Immature natural killer cell (primary cell): ENCODE measurements at regions not wholly inside any gene's neighbourhood (a gene's known extent, or its start where the extent isn't known, plus 50 kb on each side); places are given as distances from the start of the nearest gene placed in this dataset.
A peak's percentile ranks its signal among the peaks of the same experiment; 100 is the strongest.

Source experiments
- DNase-seq, 3 donors: peaks; one replicate each; pipeline ENCODE4 v3.0.0; 2022; ENCODE audit warnings: mixed read lengths in 1 of 3
- H3K27ac Mint-ChIP-seq, 6 donors: one replicate each; pipeline ENCODE4 v1.8.0; 2020; ENCODE audit warnings: mixed read lengths in 6 of 6, mild to moderate bottlenecking in 5 of 6, inconsistent platforms in 4 of 6, moderate library complexity in 3 of 6
- H3K27me3 Mint-ChIP-seq, 3 donors: one replicate each; pipeline ENCODE4 v1.8.0; 2020 to 2021; ENCODE audit warnings: low read depth in 3 of 3, mild to moderate bottlenecking in 3 of 3, mixed read lengths in 3 of 3, moderate library complexity in 3 of 3, inconsistent platforms in 1 of 3
- H3K36me3 Mint-ChIP-seq, 3 donors: one replicate each; pipeline ENCODE4 v1.8.0; 2020; ENCODE audit warnings: mixed read lengths in 3 of 3, inconsistent platforms in 2 of 3, mild to moderate bottlenecking in 2 of 3
- H3K4me1 Mint-ChIP-seq, 2 donors: one replicate each; pipeline ENCODE4 v1.8.0; 2020; ENCODE audit warnings: inconsistent platforms in 2 of 2, mild to moderate bottlenecking in 2 of 2, mixed read lengths in 2 of 2, moderate library complexity in 1 of 2
- H3K4me3 Mint-ChIP-seq, 5 donors: one replicate each; pipeline ENCODE4 v1.8.0; 2020; ENCODE audit warnings: mild to moderate bottlenecking in 5 of 5, mixed read lengths in 5 of 5, inconsistent platforms in 3 of 5, moderate library complexity in 3 of 5
- H3K9me3 Mint-ChIP-seq, 6 donors: one replicate each; pipeline ENCODE4 v1.8.0; 2020; ENCODE audit warnings: mild to moderate bottlenecking in 6 of 6, mixed read lengths in 6 of 6, inconsistent platforms in 4 of 6, moderate library complexity in 3 of 6

DNA sequence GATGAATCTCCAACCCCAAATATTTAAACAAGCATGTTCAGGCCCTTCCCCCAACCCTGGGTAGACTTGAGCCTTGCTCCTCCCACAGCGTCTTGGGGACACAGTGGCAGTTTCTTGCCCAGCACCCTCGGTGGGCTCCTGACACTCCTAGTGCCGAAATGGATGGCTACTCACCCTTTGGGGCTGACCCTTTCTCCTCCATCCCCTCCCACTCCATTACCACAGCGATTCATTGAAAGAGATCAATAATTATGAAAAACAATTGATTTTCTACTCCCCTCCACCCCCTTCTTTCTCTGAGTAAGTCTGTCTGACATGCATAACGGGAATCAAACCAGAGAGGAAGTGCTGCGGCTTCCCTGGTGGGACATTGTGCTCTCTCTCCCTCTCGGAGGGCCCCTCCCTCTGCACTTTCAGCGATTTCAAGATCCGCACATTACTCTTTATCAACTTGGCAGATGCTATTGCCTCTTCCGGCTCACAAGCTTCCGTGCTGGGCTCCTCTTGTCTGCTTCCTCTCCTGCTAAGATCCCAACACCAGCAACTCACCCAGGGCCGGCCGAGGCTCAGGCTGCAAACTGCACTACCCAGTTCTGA is 79.0 kb upstream of the PLXNA4 start:
- Mint-ChIP-seq H3K27me3 (peaks cover 0 to 6% (median 3%) of the 10 kb centered on the region in 3 donors), H3K4me3 (peak overlapping the region; percentile 80 to 91 (median 81)), H3K36me3 (no peaks in the 10 kb centered on the region), H3K27ac (peak overlapping the region; percentile 34 to 90 (median 82)), H3K4me1 (peaks cover 21 to 23% of the 10 kb centered on the region in 2 donors), H3K9me3 (no peaks in the 10 kb centered on the region)
- DNase-seq: peak; percentile 19 to 39 (median 28)

DNA sequence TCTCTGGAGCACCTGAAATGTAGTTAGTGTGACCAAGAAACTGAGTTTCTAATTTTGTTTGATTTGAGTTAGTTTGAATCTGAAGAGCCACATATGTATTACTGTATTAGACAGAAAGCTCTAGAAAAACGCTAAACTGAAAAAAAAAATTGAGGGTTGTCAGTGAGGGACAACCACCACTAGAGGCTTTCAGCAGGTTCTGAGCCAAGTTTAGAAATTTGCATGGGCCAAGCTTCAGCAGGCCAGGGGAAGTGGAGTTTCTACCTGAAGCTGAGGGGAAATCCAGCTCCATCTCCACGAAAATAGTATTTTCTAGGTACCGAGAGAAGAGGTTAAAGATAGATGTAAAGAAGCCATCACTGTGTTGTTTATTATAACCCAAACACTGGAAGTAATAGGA is 77.9 kb upstream of the PLXNA4 start:
- no peak overlapping the region for H3K27ac Mint-ChIP-seq
- H3K4me3 Mint-ChIP-seq: peak overlapping the region; percentile 15 to 62 (median 32)
- peaks cover 0 to 4% (median 3%) of the 10 kb centered on the region in 3 donors for H3K27me3 Mint-ChIP-seq
- no peaks in the 10 kb centered on the region for H3K9me3 Mint-ChIP-seq
- peaks cover 21 to 23% of the 10 kb centered on the region in 2 donors for H3K4me1 Mint-ChIP-seq
- no peak for DNase-seq
- no peaks in the 10 kb centered on the region for H3K36me3 Mint-ChIP-seq

DNA sequence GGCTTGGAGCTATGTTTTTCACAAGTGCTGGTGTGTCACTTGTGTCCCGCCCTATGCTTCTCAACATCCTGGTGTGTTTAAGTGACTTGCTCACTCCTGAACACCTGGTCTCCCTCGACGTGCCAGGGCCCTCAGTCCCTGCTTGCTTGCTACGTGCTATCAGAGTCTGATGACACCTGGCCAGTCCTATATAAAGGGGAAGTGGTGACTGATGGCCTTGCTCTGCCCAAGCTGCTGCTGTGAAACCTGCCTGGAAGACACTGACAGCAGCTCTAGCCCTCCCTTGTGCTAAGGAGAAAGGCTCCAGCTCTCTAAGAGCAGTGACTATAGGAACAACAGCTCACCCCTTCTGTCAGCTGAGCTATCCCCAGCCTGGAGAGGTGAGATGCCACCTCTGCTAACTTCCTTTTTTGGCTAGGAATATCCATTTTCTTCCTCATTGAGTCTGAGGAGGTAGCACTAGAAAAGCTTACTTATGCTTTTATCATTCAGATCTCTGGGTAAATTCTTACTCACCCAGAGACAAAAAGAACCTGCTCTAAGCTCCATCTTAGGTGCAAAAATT is 77.2 kb upstream of the PLXNA4 start:
- Mint-ChIP-seq H3K27ac (no peak overlapping the region), H3K4me3 (no peak overlapping the region), H3K4me1 (peaks cover 21 to 23% of the 10 kb centered on the region in 2 donors), H3K36me3 (no peaks in the 10 kb centered on the region), H3K27me3 (peaks cover 0 to 4% (median 3%) of the 10 kb centered on the region in 3 donors), H3K9me3 (no peaks in the 10 kb centered on the region)
- no peak for DNase-seq

DNA sequence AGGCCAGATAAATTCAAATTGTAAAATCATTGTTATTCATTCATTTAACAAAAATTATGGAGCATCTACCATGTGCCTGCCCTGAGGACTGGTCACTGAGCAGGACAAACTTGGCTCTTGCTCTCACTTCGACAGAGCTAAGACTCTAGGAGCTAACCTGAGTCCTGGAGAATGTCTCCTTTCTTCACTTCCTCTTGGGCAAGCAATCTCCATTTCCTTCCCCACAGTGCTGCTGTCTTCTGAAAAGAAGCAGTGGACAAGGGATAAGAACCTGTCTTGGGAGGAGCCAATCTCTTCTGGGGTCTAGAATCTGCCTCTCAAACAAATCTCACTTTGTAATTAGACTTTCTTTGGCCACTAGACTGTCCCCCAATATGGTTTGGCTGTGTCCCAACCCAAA is 76.2 kb upstream of the PLXNA4 start:
- no peak overlapping the region for H3K4me3 Mint-ChIP-seq
- no peak for DNase-seq
- H3K9me3 Mint-ChIP-seq: no peaks in the 10 kb centered on the region
- no peak overlapping the region for H3K27ac Mint-ChIP-seq
- H3K27me3 Mint-ChIP-seq: peaks cover 0 to 4% (median 2%) of the 10 kb centered on the region in 3 donors
- H3K4me1 Mint-ChIP-seq: peaks cover 21 to 23% of the 10 kb centered on the region in 2 donors
- H3K36me3 Mint-ChIP-seq: no peaks in the 10 kb centered on the region

DNA sequence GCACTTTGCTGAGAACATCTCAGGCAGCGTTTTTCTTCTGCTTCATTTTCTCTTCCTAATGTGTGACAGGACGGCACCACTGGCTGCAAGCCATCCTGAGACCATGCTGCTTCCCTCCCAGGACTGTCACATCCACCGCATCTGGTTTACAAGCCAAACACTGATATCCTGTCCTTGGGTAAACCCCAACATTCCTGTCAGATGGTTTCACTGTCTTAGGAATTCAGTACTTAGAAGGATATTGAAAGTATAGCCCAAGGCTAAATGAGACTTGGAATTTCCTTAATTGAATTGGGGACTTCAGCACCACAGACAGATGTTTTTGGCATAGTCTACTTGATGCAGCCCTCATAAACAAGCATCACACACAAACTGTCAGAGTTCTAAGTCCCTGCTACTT is 74.2 kb upstream of the PLXNA4 start:
- H3K36me3 Mint-ChIP-seq: no peaks in the 10 kb centered on the region
- no peak overlapping the region for H3K27ac Mint-ChIP-seq
- peaks cover 14 to 15% of the 10 kb centered on the region in 2 donors for H3K4me1 Mint-ChIP-seq
- DNase-seq: no peak
- H3K27me3 Mint-ChIP-seq: peaks cover 0 to 3% (median 2%) of the 10 kb centered on the region in 3 donors
- H3K9me3 Mint-ChIP-seq: no peaks in the 10 kb centered on the region
- no peak overlapping the region for H3K4me3 Mint-ChIP-seq

DNA sequence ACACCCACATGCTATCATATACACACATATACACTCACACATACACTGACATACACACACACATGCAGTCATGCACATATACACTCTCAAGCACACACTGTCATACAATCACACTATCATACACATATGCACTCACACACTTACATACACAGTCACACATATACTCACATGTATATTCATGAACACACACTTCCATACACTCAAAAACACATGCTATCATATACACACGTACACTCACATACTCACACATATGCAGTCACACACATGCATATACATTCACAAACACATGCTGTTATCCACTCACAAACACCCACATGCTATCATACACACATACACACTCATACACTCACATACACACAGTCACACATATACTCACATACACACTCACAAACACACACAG is 71.0 kb upstream of the PLXNA4 start:
- no peaks in the 10 kb centered on the region for H3K27me3 Mint-ChIP-seq
- no peak overlapping the region for H3K27ac Mint-ChIP-seq
- no peaks in the 10 kb centered on the region for H3K4me1 Mint-ChIP-seq
- H3K36me3 Mint-ChIP-seq: no peaks in the 10 kb centered on the region
- no peaks in the 10 kb centered on the region for H3K9me3 Mint-ChIP-seq
- DNase-seq: no peak
- no peak overlapping the region for H3K4me3 Mint-ChIP-seq

DNA sequence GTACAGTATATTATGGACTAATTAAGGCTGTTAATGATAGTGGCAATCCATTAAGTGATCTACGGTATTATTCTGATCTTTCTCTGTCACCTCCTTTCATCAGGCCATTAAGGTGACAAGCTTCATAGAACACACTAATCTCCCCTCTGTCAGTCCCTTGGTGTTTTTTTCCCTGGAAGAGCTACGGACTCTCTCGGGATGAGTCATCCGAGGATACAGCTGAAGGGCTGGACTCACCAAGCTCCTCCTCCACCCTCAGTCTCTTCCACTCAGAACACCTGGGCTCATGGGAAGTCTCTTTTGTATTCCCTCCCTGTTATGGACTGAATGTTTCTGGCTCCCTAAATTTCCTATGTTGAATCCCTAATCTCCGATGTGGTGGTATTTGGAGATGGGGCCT is 69.8 kb upstream of the PLXNA4 start:
- Mint-ChIP-seq H3K9me3 (no peaks in the 10 kb centered on the region), H3K27me3 (no peaks in the 10 kb centered on the region), H3K27ac (no peak overlapping the region), H3K4me3 (no peak overlapping the region), H3K4me1 (no peaks in the 10 kb centered on the region), H3K36me3 (no peaks in the 10 kb centered on the region)
- no peak for DNase-seq

DNA sequence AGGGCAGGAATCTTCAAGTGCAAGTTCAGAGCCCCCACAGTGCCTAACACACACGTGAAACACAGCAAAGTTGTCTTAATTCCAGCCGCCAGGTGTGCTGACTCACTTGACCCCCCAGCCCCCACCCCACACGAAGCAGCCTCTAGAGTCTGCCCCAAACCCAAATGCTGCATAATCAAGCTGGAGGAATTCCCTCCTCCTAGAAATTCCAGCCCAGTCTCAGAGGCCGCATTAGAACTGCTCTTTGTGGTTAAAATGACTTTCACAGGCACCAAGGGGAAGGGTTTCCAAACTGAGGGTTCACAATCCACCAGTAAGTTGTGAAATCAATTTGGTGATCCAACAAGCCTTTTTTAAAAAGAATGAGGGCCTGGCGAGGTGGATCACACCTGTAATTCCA is 67.0 kb upstream of the PLXNA4 start:
- no peaks in the 10 kb centered on the region for H3K9me3 Mint-ChIP-seq
- H3K4me3 Mint-ChIP-seq: no peak overlapping the region
- no peak for DNase-seq
- no peak overlapping the region for H3K27ac Mint-ChIP-seq
- no peaks in the 10 kb centered on the region for H3K36me3 Mint-ChIP-seq
- peaks cover 0 to 5% (median 3%) of the 10 kb centered on the region in 3 donors for H3K27me3 Mint-ChIP-seq
- no peaks in the 10 kb centered on the region for H3K4me1 Mint-ChIP-seq

DNA sequence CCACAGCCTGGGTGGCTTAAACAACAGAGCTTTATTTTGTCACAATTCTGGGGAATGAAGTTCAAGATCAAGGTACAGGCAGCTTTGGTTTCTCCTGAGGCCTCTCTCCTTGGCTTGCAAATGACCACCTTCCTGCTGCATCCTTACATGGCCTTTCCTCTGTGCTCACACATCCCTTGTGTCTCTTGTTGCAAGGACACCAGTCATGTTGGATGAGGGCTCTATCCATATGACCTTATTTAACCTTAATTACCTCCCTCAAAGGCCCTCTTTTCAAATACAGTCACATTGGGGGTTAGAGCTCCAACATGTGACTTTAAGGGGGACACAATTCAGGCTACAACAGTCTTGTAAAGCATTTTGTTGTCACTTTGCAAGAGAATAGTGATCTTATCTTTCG is 65.0 kb upstream of the PLXNA4 start:
- no peaks in the 10 kb centered on the region for H3K4me1 Mint-ChIP-seq
- H3K36me3 Mint-ChIP-seq: no peaks in the 10 kb centered on the region
- no peak for DNase-seq
- H3K4me3 Mint-ChIP-seq: no peak overlapping the region
- peaks cover 0 to 5% (median 3%) of the 10 kb centered on the region in 3 donors for H3K27me3 Mint-ChIP-seq
- no peak overlapping the region for H3K27ac Mint-ChIP-seq
- no peaks in the 10 kb centered on the region for H3K9me3 Mint-ChIP-seq

DNA sequence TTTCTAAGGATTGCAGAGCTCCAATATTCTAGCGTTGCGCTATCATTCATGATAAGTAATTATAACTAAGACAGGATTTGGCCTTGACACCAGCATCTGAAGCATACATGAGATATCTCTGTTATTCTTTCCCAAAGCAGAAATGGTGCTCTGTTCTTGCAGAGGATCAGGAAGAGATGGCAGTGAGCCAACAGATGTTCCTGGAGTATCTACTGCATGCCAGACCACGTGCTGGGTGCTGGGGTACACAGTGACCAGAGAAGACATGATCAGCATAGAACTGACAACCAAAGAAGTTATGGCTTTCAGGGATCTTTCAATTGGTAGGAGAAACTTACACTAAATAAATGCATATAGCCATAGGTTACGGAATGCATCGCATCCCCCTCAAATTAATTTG is 63.7 kb upstream of the PLXNA4 start:
- Mint-ChIP-seq H3K4me1 (no peaks in the 10 kb centered on the region), H3K27ac (no peak overlapping the region), H3K9me3 (no peaks in the 10 kb centered on the region), H3K27me3 (peaks cover 0 to 5% (median 3%) of the 10 kb centered on the region in 3 donors), H3K4me3 (no peak overlapping the region), H3K36me3 (no peaks in the 10 kb centered on the region)
- no peak for DNase-seq

DNA sequence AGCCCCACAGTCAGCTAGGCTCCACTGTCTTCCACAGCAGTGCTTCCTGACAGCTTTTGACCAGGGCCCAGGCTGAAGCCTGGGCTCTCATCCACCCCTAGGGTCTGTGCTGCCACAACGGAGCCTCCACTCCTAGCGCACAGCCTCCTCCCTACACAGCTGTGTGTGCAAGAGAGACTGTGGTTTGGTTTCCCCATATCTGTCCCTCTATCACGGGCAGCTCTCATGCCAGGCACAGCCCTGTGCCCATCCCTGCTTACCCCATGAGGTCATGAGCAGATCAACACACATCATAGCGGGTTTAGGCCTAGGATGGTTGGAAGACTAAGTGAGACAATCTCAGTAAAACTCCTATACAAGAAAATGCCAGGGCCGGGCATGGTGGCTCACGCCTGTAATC is 61.7 kb upstream of the PLXNA4 start:
- H3K9me3 Mint-ChIP-seq: no peaks in the 10 kb centered on the region
- H3K27ac Mint-ChIP-seq: no peak overlapping the region
- H3K27me3 Mint-ChIP-seq: peaks cover 0 to 5% (median 3%) of the 10 kb centered on the region in 3 donors
- H3K4me1 Mint-ChIP-seq: no peaks in the 10 kb centered on the region
- no peaks in the 10 kb centered on the region for H3K36me3 Mint-ChIP-seq
- no peak overlapping the region for H3K4me3 Mint-ChIP-seq
- DNase-seq: no peak

DNA sequence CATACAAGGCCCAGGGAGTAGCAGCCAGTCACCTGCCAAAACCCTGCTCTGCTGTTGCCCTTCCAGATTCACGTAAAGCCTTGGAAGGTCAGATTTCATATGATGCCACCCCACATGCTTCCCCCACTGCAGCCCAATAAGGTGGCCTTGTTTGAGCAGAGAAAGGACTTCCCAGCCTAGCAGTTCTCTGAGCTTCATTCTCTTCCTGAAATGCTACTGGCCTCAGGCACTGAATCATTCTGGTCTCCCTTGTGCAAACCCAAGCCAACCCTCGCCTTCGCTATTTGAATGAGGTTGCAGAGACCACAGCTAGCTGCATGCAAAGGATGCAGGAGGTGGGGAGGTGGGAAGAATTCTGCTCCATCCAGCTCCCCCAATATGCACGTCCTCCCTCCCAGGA is 60.3 kb upstream of the PLXNA4 start:
- no peaks in the 10 kb centered on the region for H3K4me1 Mint-ChIP-seq
- no peak for DNase-seq
- no peaks in the 10 kb centered on the region for H3K9me3 Mint-ChIP-seq
- peaks cover 0 to 5% (median 4%) of the 10 kb centered on the region in 3 donors for H3K27me3 Mint-ChIP-seq
- H3K27ac Mint-ChIP-seq: no peak overlapping the region
- H3K4me3 Mint-ChIP-seq: no peak overlapping the region
- no peaks in the 10 kb centered on the region for H3K36me3 Mint-ChIP-seq

DNA sequence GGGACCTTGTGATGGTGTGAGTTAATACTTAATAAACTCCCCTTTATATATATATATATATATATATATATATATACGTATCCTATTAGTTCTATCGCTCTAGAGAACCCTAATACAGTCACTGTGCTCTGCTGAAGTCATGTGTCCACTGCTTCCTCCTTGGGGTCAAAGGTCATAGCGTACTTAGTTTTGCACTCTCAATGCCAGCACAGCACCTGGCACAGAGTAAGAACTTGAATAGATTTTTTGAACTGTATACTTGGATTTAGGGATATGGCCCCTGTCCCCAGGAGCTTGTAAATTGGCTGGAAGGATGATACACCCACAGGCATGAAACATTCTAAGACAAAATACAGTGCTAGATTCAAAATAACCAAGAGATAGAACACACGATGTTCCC is 58.9 kb upstream of the PLXNA4 start:
- H3K9me3 Mint-ChIP-seq: no peaks in the 10 kb centered on the region
- no peak overlapping the region for H3K27ac Mint-ChIP-seq
- H3K4me1 Mint-ChIP-seq: no peaks in the 10 kb centered on the region
- no peak for DNase-seq
- peaks cover 0 to 5% (median 1%) of the 10 kb centered on the region in 3 donors for H3K27me3 Mint-ChIP-seq
- no peaks in the 10 kb centered on the region for H3K36me3 Mint-ChIP-seq
- H3K4me3 Mint-ChIP-seq: no peak overlapping the region

DNA sequence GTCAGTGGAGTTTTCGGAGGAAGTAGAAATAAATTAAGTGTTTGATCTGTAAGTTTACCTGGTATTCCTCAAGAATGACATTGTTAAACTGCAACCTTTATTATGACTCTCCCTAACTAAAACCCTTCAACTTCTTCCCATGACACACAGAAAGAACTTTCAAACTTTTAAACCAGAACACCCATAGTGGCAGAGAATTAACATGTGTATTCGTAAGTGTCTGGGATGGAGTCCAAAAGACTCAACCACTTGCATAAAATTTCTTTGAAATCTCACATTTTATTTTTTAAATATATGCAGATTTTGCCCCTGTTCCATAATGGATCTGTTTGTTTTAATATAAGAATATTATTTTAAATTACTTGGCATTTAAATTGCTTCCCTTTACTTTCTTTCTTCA is 54.6 kb upstream of the PLXNA4 start:
- Mint-ChIP-seq H3K4me1 (no peaks in the 10 kb centered on the region), H3K9me3 (no peaks in the 10 kb centered on the region), H3K4me3 (no peak overlapping the region), H3K27ac (no peak overlapping the region), H3K27me3 (peaks cover 0 to 2% (median 1%) of the 10 kb centered on the region in 3 donors), H3K36me3 (no peaks in the 10 kb centered on the region)
- DNase-seq: no peak
